Astrocyte of the cerebellum (primary cell): ENCODE measurements at regions not wholly inside any gene's neighbourhood (a gene's known extent, or its start where the extent isn't known, plus 50 kb on each side); places are given as distances from the start of the nearest gene placed in this dataset.

Source experiments
- DNase-seq: peaks from one replicate; pipeline ENCODE4 v3.0.0-alpha.2; 2011; ENCODE audit warnings: low read depth
- H3K4me3 ChIP-seq: 2 replicates; pipeline ENCODE4 v1.5.1; 2011; ENCODE audit warnings: mild to moderate bottlenecking, low read depth, low read length, moderate library complexity
- CTCF ChIP-seq: IDR thresholded peaks from 2 replicates; pipeline ENCODE4 v1.5.1; 2012; ENCODE audit warnings: low read length, low read depth, moderate library complexity, mild to moderate bottlenecking; ENCODE audit errors: missing control alignments
- in situ Hi-C: cut with HindIII; loops from 2 replicates; pipeline ENCODE4 v1.10.0; 2017; ENCODE audit warnings: low sequenced_read_pairs

- in situ Hi-C loops, result no loop called here
- no peak for DNase-seq
Observed at GRCh38 chr6:6842291-6842690, 253.8 kb downstream of the LY86 start.

GRCh38 chr6:6843057-6843627, 254.6 kb downstream of the LY86 start:
- H3K4me3 ChIP-seq, result no peak overlapping the region
- DNase-seq, result no peak
- in situ Hi-C loops, result no loop called here
- no peak for TF ChIP-seq CTCF

More at GRCh38 chr6:6842291-6842690, 253.8 kb downstream of the LY86 start:
- H3K4me3 ChIP-seq, result no peak overlapping the region
- TF ChIP-seq CTCF, result no peak

- in situ Hi-C loops, result no loop called here
- H3K4me3 ChIP-seq, result no peak overlapping the region
- no peak for TF ChIP-seq CTCF
- no peak for DNase-seq
Observed at GRCh38 chr6:6843777-6844176, 255.3 kb downstream of the LY86 start.

- in situ Hi-C loops, result no loop called here
- H3K4me3 ChIP-seq, result no peak overlapping the region
- no peak for TF ChIP-seq CTCF
- DNase-seq, result no peak
Observed at GRCh38 chr6:6844530-6844929, 256.0 kb downstream of the LY86 start.

GRCh38 chr6:6845603-6846002, 257.1 kb downstream of the LY86 start:
- in situ Hi-C loops, result no loop called here
- TF ChIP-seq CTCF, result no peak
- no peak overlapping the region for H3K4me3 ChIP-seq
- DNase-seq, result no peak

GRCh38 chr6:6847591-6847990, 259.1 kb downstream of the LY86 start:
- no peak overlapping the region for H3K4me3 ChIP-seq
- DNase-seq, result no peak
- in situ Hi-C loops, result no loop called here
- TF ChIP-seq CTCF, result no peak
